ENCODE measurements at regions not wholly inside any gene's neighbourhood (a gene's known extent, or its start where the extent isn't known, plus 50 kb on each side); places are given as distances from the start of the nearest gene placed in this dataset.

GRCh38 chr18:42520138-42520537 is 565.1 kb downstream of the PIK3C3 start:
- TF ChIP-seq, protein P1, sequence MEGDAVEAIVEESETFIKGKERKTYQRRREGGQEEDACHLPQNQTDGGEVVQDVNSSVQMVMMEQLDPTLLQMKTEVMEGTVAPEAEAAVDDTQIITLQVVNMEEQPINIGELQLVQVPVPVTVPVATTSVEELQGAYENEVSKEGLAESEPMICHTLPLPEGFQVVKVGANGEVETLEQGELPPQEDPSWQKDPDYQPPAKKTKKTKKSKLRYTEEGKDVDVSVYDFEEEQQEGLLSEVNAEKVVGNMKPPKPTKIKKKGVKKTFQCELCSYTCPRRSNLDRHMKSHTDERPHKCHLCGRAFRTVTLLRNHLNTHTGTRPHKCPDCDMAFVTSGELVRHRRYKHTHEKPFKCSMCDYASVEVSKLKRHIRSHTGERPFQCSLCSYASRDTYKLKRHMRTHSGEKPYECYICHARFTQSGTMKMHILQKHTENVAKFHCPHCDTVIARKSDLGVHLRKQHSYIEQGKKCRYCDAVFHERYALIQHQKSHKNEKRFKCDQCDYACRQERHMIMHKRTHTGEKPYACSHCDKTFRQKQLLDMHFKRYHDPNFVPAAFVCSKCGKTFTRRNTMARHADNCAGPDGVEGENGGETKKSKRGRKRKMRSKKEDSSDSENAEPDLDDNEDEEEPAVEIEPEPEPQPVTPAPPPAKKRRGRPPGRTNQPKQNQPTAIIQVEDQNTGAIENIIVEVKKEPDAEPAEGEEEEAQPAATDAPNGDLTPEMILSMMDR (IDR thresholded peaks at IDR 0.05) = no peak
- TF ChIP-seq POLR2A (IDR thresholded peaks at IDR 0.05; ENCODE audit: low read depth) = no peak
- no peak for TF ChIP-seq POLR2AphosphoS5 (IDR thresholded peaks at IDR 0.05)
- TF ChIP-seq EP300 (IDR thresholded peaks at IDR 0.05) = no peak
